ENCODE measurements at regions not wholly inside any gene's neighbourhood (a gene's known extent, or its start where the extent isn't known, plus 50 kb on each side); places are given as distances from the start of the nearest gene placed in this dataset.

- CTCF ChIA-PET: no interaction called here
- no peaks in the 10 kb centered on the region for H3K27me3 ChIP-seq (ENCODE audit: control insufficient read depth, insufficient read depth, low read length)
- no peak overlapping the region for H3K4me3 ChIP-seq (ENCODE audit: low read depth, low read length)
- DNase-seq (ENCODE audit: low read depth): no peak
- TF ChIP-seq CTCF (IDR thresholded peaks at IDR 0.05; ENCODE audit: insufficient read depth, low read depth, low read length): no peak
- no peaks in the 10 kb centered on the region for H3K36me3 ChIP-seq (ENCODE audit: control insufficient read depth, insufficient read depth, low read length)
- POLR2A ChIA-PET: no interaction called here
Measured at GRCh38 chr9:78468974-78469576, 172.2 kb downstream of the PSAT1 start.

GRCh38 chr9:78470216-78470615, 173.3 kb downstream of the PSAT1 start:
- no peak for TF ChIP-seq CTCF (IDR thresholded peaks at IDR 0.05; ENCODE audit: insufficient read depth, low read depth, low read length)
- Histone ChIP-seq H3K4me3 (ENCODE audit: low read depth, low read length) (no peak overlapping the region), H3K27me3 (ENCODE audit: control insufficient read depth, insufficient read depth, low read length) (no peaks in the 10 kb centered on the region), H3K36me3 (ENCODE audit: control insufficient read depth, insufficient read depth, low read length) (no peaks in the 10 kb centered on the region)
- ChIA-PET CTCF (interaction anchor here (0.8 kb wide), 1 partner anchor 47 kb away, joined by 3 read pairs; no protein-coding TSS in a partner anchor), POLR2A (no interaction called here)
- DNase-seq (ENCODE audit: low read depth): no peak

- Histone ChIP-seq H3K36me3 (ENCODE audit: control insufficient read depth, insufficient read depth, low read length) (no peaks in the 10 kb centered on the region), H3K4me3 (ENCODE audit: low read depth, low read length) (no peak overlapping the region), H3K27me3 (ENCODE audit: control insufficient read depth, insufficient read depth, low read length) (no peaks in the 10 kb centered on the region)
- ChIA-PET POLR2A (no interaction called here), CTCF (interaction anchor here (0.8 kb wide), 1 partner anchor 46 kb away, joined by 3 read pairs; no protein-coding TSS in a partner anchor)
- DNase-seq (ENCODE audit: low read depth): no peak
- no peak for TF ChIP-seq CTCF (IDR thresholded peaks at IDR 0.05; ENCODE audit: insufficient read depth, low read depth, low read length)
Measured at GRCh38 chr9:78470741-78471140, 173.8 kb downstream of the PSAT1 start.

GRCh38 chr9:78472111-78472510, 175.2 kb downstream of the PSAT1 start:
- no peaks in the 10 kb centered on the region for H3K27me3 ChIP-seq (ENCODE audit: control insufficient read depth, insufficient read depth, low read length)
- no peak for DNase-seq (ENCODE audit: low read depth)
- no peak overlapping the region for H3K4me3 ChIP-seq (ENCODE audit: low read depth, low read length)
- no peak for TF ChIP-seq CTCF (IDR thresholded peaks at IDR 0.05; ENCODE audit: insufficient read depth, low read depth, low read length)
- ChIA-PET CTCF (no interaction called here), POLR2A (no interaction called here)
- H3K36me3 ChIP-seq (ENCODE audit: control insufficient read depth, insufficient read depth, low read length): no peaks in the 10 kb centered on the region

- no peaks in the 10 kb centered on the region for H3K27me3 ChIP-seq (ENCODE audit: control insufficient read depth, insufficient read depth, low read length)
- TF ChIP-seq CTCF (IDR thresholded peaks at IDR 0.05; ENCODE audit: insufficient read depth, low read depth, low read length): no peak
- ChIA-PET POLR2A (no interaction called here), CTCF (no interaction called here)
- DNase-seq (ENCODE audit: low read depth): no peak
- no peaks in the 10 kb centered on the region for H3K36me3 ChIP-seq (ENCODE audit: control insufficient read depth, insufficient read depth, low read length)
- no peak overlapping the region for H3K4me3 ChIP-seq (ENCODE audit: low read depth, low read length)
Measured at GRCh38 chr9:78479441-78479840, 182.5 kb downstream of the PSAT1 start.

Data from BJ (cell line).